Spinal cord (tissue), 9 donors: ENCODE measurements at regions not wholly inside any gene's neighbourhood (a gene's known extent, or its start where the extent isn't known, plus 50 kb on each side); places are given as distances from the start of the nearest gene placed in this dataset.

ENCODE experiments used
- DNase-seq, 6 donors: peaks; one replicate each; pipeline versions ENCODE4 v3.0.0 to v3.0.0-alpha.2; 2013 to 2015; ENCODE audit warnings: low spot score in 6 of 6, low read depth in 4 of 6
- H3K27ac ChIP-seq: one replicate; pipeline ENCODE4 v1.5.1; 2013; ENCODE audit warnings: low read depth, low read length, control low read depth
- H3K27me3 ChIP-seq: one replicate; pipeline ENCODE4 v1.6.1; 2013; ENCODE audit warnings: low read length; ENCODE audit not compliant: control insufficient read depth, insufficient read depth
- H3K36me3 ChIP-seq: one replicate; pipeline ENCODE4 v1.6.1; 2013; ENCODE audit warnings: low read length; ENCODE audit not compliant: control insufficient read depth, insufficient read depth
- H3K4me1 ChIP-seq: one replicate; pipeline ENCODE4 v1.6.1; 2013; ENCODE audit warnings: low read length; ENCODE audit not compliant: control insufficient read depth, insufficient read depth
- H3K4me3 ChIP-seq: one replicate; pipeline ENCODE4 v1.5.1; 2013; ENCODE audit warnings: low read depth, low read length, control low read depth
- H3K9me3 ChIP-seq: one replicate; pipeline ENCODE4 v1.6.1; 2013; ENCODE audit warnings: low read length; ENCODE audit not compliant: control insufficient read depth, insufficient read depth
- WGBS: methylation state at CpG from one replicate; pipeline ENCODE4 v1.1.5; 2013; ENCODE audit warnings: missing lambda C conversion rate; ENCODE audit not compliant: insufficient coverage; 5-methylcytosine and 5-hydroxymethylcytosine counted together
- donor health status: healthy.

DNA sequence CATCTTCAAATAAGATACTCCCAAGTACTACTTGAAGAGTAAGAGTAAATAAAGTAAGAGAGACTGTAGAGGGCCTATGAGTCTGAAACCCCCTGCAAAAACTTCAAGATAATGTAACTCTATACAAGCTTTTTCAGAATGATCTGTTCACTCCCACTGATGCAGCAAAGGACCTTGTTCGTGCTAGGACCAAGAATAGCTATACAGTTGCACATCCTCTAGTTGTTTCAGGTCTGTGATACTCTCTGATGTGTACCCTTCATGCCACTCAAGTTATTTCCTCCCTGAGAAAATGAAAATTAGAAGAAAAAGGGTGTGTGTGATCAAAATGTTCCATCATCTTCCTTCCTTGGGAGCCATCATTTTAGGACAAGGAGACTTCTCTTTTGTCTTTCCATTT is 204.4 kb downstream of the ALX1 start:
- no peak for DNase-seq
- H3K9me3 ChIP-seq, result no peaks in the 10 kb centered on the region
- no peak overlapping the region for H3K27ac ChIP-seq
- WGBS, result no CpG with 5 or more reads among the region's 1 CpG
- no peaks in the 10 kb centered on the region for H3K27me3 ChIP-seq
- no peaks in the 10 kb centered on the region for H3K36me3 ChIP-seq
- no peak overlapping the region for H3K4me3 ChIP-seq
- no peaks in the 10 kb centered on the region for H3K4me1 ChIP-seq

DNA sequence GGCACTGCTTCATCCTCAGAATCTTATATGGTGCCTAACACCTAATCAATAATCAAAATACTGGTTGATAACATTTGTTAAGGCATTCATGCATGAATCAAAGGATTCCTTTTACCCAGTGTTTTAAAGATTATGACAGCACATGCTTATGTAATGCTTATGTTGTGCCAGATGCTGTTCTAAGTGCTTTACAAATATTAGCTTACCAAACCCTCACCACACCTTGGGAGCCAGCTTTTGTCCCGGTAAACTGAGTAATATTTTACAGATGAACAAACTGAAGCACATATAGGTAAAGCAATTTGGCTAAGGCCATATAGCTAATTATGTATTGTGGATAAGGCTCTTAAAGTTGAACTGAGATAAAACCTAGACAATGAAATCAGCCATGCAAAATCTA is 209.2 kb downstream of the ALX1 start:
- no peak for DNase-seq
- Histone ChIP-seq H3K4me3 (no peak overlapping the region), H3K9me3 (no peaks in the 10 kb centered on the region), H3K27me3 (no peaks in the 10 kb centered on the region), H3K27ac (no peak overlapping the region), H3K4me1 (no peaks in the 10 kb centered on the region), H3K36me3 (no peaks in the 10 kb centered on the region)
- no CpG with 5 or more reads among the region's 1 CpG for WGBS

GRCh38 chr12:85504164-85504563 is 224.1 kb downstream of the ALX1 start:
- H3K9me3 ChIP-seq, result no peaks in the 10 kb centered on the region
- no peaks in the 10 kb centered on the region for H3K4me1 ChIP-seq
- no peak overlapping the region for H3K27ac ChIP-seq
- H3K36me3 ChIP-seq, result no peaks in the 10 kb centered on the region
- WGBS, result 100% methylated on average over 1 of the region's 2 CpGs
- H3K4me3 ChIP-seq, result no peak overlapping the region
- no peak for DNase-seq
- no peaks in the 10 kb centered on the region for H3K27me3 ChIP-seq

DNA sequence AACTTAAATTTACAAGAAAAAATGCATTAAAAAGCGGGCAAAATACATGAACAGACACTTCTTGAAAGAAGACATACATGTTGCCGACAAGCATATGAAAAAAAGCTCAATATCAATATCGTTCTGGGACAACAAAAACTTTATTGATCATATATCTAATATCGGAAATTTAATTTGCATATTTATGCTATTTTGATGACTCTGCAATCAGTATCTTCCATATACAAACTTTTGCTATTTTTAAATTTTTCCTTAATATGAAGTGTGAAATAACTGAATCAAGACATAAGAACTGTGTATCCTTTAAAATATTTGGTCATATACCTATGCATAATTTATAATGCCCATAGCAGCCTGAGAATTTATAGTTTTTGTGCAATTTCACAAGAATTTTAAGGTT is 224.6 kb downstream of the ALX1 start:
- no CpG with 5 or more reads among the region's 4 CpGs for WGBS
- no peak overlapping the region for H3K4me3 ChIP-seq

DNA sequence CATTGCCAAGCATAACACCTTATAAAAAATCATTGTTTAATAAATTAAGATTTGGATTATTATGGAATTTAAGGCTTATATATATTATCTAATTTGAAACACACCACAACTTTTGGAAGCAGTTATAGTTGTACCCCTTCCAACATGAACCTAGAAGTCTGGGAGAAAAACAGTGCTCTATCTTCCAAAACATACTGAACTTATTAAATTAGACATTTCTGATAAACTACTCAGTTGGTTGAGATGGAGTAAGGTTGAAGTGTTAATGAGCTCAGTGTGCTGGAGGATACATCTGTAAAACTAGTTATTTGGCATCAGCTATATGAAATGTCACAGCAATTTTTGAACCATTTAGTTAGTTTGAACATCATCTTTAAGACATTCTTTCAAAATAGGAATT is 227.4 kb downstream of the ALX1 start:
- no peak overlapping the region for H3K4me3 ChIP-seq
- no peaks in the 10 kb centered on the region for H3K4me1 ChIP-seq
- H3K9me3 ChIP-seq, result no peaks in the 10 kb centered on the region
- H3K36me3 ChIP-seq, result no peaks in the 10 kb centered on the region
- no peaks in the 10 kb centered on the region for H3K27me3 ChIP-seq
- no peak for DNase-seq
- H3K27ac ChIP-seq, result no peak overlapping the region

More for the DNA sequence above, 224.6 kb downstream of the ALX1 start:
- DNase-seq, result no peak
- Histone ChIP-seq H3K27me3 (no peaks in the 10 kb centered on the region), H3K36me3 (no peaks in the 10 kb centered on the region), H3K27ac (no peak overlapping the region), H3K4me1 (no peaks in the 10 kb centered on the region), H3K9me3 (no peaks in the 10 kb centered on the region)

DNA sequence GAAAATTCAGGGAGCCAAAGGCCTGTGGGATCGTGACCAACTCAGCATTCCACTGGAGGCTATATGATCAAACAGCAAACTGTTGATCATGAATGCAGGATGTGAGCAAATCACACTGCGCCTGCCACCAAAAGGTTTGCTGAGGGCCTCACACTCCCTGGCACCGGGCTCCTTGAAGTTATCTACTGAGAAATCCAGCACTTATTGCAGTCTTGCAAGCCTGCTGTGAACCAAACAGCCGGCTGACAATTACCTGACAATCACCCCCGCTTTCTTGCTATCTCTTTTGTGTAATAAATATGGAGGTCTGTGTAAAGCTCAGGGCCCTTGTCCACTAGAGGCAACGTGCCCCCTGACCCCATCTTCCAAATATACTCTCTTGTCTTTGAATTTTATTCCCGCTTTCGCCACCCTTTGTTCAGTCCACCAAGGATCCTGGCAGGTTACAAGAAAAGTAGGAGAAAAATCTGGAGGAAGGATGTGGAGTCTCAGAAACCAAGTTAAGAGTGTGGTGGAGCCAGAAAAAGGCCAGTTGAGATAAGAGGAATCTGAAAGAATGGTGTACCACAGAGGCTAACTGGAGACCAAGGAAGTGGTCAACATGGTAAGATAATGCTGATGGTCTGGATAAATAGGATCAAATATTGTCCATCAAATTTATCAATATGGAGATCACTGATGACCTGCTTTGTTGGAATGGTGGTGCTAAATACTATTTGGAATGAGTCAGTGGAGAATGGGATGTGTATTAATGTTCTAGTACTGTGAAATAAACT is 229.2 kb downstream of the ALX1 start:
- Histone ChIP-seq H3K27me3 (no peaks in the 10 kb centered on the region), H3K27ac (no peak overlapping the region), H3K4me1 (no peaks in the 10 kb centered on the region), H3K9me3 (no peaks in the 10 kb centered on the region), H3K36me3 (no peaks in the 10 kb centered on the region), H3K4me3 (no peak overlapping the region)
- 77% methylated on average over 3 of the region's 8 CpGs for WGBS
- DNase-seq, result no peak

DNA sequence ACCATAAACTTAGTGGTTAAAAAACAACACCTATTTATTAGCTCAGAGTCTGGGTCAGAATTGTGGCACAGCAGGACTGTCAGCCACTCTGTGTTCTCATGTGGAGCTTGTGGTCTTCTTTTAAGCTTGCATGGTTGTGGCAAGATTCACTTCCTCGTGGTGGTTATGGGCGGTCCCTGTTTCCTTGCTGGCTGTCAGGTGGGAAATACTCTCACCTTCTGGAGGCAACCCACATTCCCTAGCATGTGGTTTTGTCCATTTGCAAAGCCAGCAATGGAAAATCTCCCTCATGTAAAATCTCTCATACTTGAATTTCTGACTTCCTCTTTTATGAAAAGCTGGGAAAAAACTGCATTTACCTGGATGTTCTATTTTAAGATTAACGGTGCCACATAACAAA is 229.8 kb downstream of the ALX1 start:
- H3K4me1 ChIP-seq, result no peaks in the 10 kb centered on the region
- H3K4me3 ChIP-seq, result no peak overlapping the region
- H3K9me3 ChIP-seq, result no peaks in the 10 kb centered on the region
- no peaks in the 10 kb centered on the region for H3K27me3 ChIP-seq
- no peaks in the 10 kb centered on the region for H3K36me3 ChIP-seq
- DNase-seq, result no peak
- H3K27ac ChIP-seq, result no peak overlapping the region
- WGBS, result 100% methylated on average over 1 of the region's 3 CpGs

DNA sequence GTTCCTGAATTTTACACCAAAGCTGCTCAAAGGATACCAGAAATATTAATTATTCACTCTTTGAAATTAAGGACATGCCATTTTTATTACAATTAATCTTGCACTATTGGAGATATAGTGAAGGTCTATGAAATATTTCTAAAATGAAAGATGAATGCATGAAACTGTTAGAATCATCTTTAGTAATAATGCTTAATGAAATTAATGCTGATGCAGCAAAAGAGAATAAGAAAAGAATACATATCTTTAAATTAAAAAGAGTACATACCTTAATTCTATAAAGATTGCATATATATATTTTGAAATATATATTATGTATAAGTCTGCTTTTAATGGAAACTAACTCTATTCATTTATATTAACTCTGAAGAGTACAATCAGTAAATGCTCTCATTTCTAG is 236.0 kb downstream of the ALX1 start:
- Histone ChIP-seq H3K4me3 (no peak overlapping the region), H3K27ac (no peak overlapping the region), H3K36me3 (no peaks in the 10 kb centered on the region), H3K4me1 (no peaks in the 10 kb centered on the region), H3K9me3 (no peaks in the 10 kb centered on the region), H3K27me3 (no peaks in the 10 kb centered on the region)
- no peak for DNase-seq

DNA sequence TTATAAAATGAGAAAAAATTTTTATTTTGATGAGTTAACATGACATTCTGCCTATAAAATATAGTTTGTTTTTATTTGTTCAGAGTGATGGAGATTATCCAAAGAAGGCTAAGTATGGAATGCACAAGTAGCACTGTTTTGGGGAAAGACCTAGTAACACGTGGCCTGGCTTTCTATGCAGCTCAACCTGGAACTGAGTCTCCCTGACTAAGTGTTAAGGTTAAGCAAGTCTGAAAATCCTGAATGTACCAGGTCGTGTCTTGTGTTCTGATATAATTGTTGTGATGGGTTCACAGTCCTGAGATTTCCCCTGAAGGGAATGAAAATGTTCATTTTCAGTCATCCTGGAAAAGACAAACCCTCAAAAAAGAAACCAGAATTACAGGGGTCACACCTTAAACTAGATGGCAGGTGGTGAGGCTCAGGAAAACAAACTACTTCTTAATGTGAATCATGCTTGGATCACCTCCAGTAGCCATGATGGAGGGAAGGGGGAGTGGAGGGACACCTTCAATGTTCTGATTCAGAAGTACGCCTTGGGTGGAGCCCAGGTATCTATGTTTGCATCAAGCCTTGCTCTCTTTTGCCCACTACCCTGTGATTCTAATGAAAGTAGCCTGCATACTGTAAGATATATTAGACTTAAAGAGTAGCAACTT is 236.8 kb downstream of the ALX1 start:
- DNase-seq, result no peak
- Histone ChIP-seq H3K4me3 (no peak overlapping the region), H3K36me3 (no peaks in the 10 kb centered on the region), H3K27me3 (no peaks in the 10 kb centered on the region), H3K4me1 (no peaks in the 10 kb centered on the region), H3K9me3 (no peaks in the 10 kb centered on the region), H3K27ac (no peak overlapping the region)
- WGBS, result 78% methylated on average over 1 of the region's 3 CpGs

- Histone ChIP-seq H3K27ac (no peak overlapping the region), H3K27me3 (no peaks in the 10 kb centered on the region), H3K4me3 (no peak overlapping the region), H3K4me1 (no peaks in the 10 kb centered on the region), H3K9me3 (no peaks in the 10 kb centered on the region), H3K36me3 (no peaks in the 10 kb centered on the region)
- DNase-seq, result no peak
- WGBS, result 42% methylated on average over 2 of the region's 3 CpGs
Measured at GRCh38 chr12:85519163-85519562, 239.1 kb downstream of the ALX1 start.
